Mammary epithelial cell (primary cell): ENCODE measurements at regions not wholly inside any gene's neighbourhood (a gene's known extent, or its start where the extent isn't known, plus 50 kb on each side); places are given as distances from the start of the nearest gene placed in this dataset.

Experiments used
- EZH2 ChIP-seq: IDR thresholded peaks from 2 replicates; pipeline ENCODE4 v1.6.1; 2012; ENCODE audit warnings: low read length, inconsistent platforms, borderline replicate concordance
- TF ChIP-seq, protein P1 (sequence below), 2 donors: IDR thresholded peaks in 1 of 2; conservative IDR thresholded peaks in 1 of 2; 2 replicates each; pipeline ENCODE4 v1.5.1; 2011 to 2012; ENCODE audit warnings: inconsistent platforms in 2 of 2, low read length in 2 of 2, mild to moderate bottlenecking in 2 of 2, control low read depth in 1 of 2, low read depth in 1 of 2; ENCODE audit not compliant: insufficient read depth in 1 of 2; ENCODE audit errors: extremely low read depth in 1 of 2

DNA sequence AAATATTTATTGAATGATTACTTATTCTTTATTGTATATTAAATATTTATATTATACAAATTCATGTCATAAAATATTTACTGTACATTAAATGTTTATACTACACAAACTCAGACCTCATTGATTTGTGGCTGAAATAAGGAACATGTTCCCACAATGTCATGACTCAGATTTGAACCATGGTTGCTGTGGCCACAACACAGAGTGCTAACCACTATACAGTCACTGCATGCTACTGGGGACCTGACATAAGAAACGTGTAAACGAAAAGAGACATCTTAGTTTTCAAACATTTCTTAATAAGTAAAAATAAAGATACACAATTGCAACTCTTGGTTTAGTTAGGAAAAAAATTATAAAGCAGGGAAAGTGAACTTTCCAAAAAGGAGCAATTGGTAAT, 99.1 kb upstream of the AGTR1 start:
- TF ChIP-seq, protein P1, sequence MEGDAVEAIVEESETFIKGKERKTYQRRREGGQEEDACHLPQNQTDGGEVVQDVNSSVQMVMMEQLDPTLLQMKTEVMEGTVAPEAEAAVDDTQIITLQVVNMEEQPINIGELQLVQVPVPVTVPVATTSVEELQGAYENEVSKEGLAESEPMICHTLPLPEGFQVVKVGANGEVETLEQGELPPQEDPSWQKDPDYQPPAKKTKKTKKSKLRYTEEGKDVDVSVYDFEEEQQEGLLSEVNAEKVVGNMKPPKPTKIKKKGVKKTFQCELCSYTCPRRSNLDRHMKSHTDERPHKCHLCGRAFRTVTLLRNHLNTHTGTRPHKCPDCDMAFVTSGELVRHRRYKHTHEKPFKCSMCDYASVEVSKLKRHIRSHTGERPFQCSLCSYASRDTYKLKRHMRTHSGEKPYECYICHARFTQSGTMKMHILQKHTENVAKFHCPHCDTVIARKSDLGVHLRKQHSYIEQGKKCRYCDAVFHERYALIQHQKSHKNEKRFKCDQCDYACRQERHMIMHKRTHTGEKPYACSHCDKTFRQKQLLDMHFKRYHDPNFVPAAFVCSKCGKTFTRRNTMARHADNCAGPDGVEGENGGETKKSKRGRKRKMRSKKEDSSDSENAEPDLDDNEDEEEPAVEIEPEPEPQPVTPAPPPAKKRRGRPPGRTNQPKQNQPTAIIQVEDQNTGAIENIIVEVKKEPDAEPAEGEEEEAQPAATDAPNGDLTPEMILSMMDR (conservative IDR thresholded peaks at IDR 0.05 in 1 of 2, IDR thresholded peaks at IDR 0.05 in 1 of 2; ENCODE audit: extremely low read depth in 1 of 2, insufficient read depth in 1 of 2, low read depth in 1 of 2, low read length in 2 of 2), result no peak
- TF ChIP-seq EZH2, result no peak
